ENCODE measurements at regions not wholly inside any gene's neighbourhood (a gene's known extent, or its start where the extent isn't known, plus 50 kb on each side); places are given as distances from the start of the nearest gene placed in this dataset.
"Not testable (repeated sequence)": the region's sequence is repeated elsewhere in the genome, so short reads cannot be mapped to it uniquely, and the experiment has no call there.

GRCh38 chr2:228956701-228957474, 314.2 kb downstream of the PID1 start:
- CTCF ChIA-PET, result no interaction called here

GRCh38 chr2:228949831-228950230, 321.3 kb downstream of the PID1 start:
- CTCF ChIA-PET, result no interaction called here
- Mint-ChIP-seq H3K27ac (no peak overlapping the region), H3K9me3 (peaks cover 3% of the 10 kb centered on the region), H3K36me3 (ENCODE audit: low read depth) (no peaks in the 10 kb centered on the region), H3K4me1 (ENCODE audit: low read depth) (no peaks in the 10 kb centered on the region), H3K4me3 (no peak overlapping the region), H3K27me3 (ENCODE audit: low read depth) (no peaks in the 10 kb centered on the region)
- no peak for DNase-seq
- intact Hi-C loops (cut with micrococcal nuclease), result no loop called here

More at GRCh38 chr2:228956701-228957474, 314.2 kb downstream of the PID1 start:
- no peak overlapping the region for H3K27ac Mint-ChIP-seq
- DNase-seq, result no peak
- no peaks in the 10 kb centered on the region for H3K36me3 Mint-ChIP-seq (ENCODE audit: low read depth)
- H3K4me3 Mint-ChIP-seq, result no peak overlapping the region
- no peaks in the 10 kb centered on the region for H3K27me3 Mint-ChIP-seq (ENCODE audit: low read depth)
- H3K9me3 Mint-ChIP-seq, result peaks cover 2% of the 10 kb centered on the region
- no peaks in the 10 kb centered on the region for H3K4me1 Mint-ChIP-seq (ENCODE audit: low read depth)
- intact Hi-C loops (cut with micrococcal nuclease), result no loop called here

GRCh38 chr2:228945710-228946109, 325.4 kb downstream of the PID1 start:
- no peak for DNase-seq
- intact Hi-C loops (cut with micrococcal nuclease), result no loop called here
- Mint-ChIP-seq H3K27ac (no peak overlapping the region), H3K4me1 (ENCODE audit: low read depth) (no peaks in the 10 kb centered on the region), H3K27me3 (ENCODE audit: low read depth) (no peaks in the 10 kb centered on the region), H3K9me3 (peaks cover 5% of the 10 kb centered on the region), H3K4me3 (no peak overlapping the region), H3K36me3 (ENCODE audit: low read depth) (no peaks in the 10 kb centered on the region)
- CTCF ChIA-PET, result no interaction called here

- no peak overlapping the region for H3K27ac Mint-ChIP-seq
- CTCF ChIA-PET, result no interaction called here
- H3K4me3 Mint-ChIP-seq, result no peak overlapping the region
- no peaks in the 10 kb centered on the region for H3K27me3 Mint-ChIP-seq (ENCODE audit: low read depth)
- intact Hi-C loops (cut with micrococcal nuclease), result no loop called here
- no peak for DNase-seq
- no peaks in the 10 kb centered on the region for H3K4me1 Mint-ChIP-seq (ENCODE audit: low read depth)
- H3K36me3 Mint-ChIP-seq (ENCODE audit: low read depth), result no peaks in the 10 kb centered on the region
- peaks cover 4% of the 10 kb centered on the region for H3K9me3 Mint-ChIP-seq
Observed at GRCh38 chr2:228942856-228943255, 328.2 kb downstream of the PID1 start.

- no peak for DNase-seq
- CTCF ChIA-PET, result no interaction called here
- Mint-ChIP-seq H3K27me3 (ENCODE audit: low read depth) (no peaks in the 10 kb centered on the region), H3K36me3 (ENCODE audit: low read depth) (no peaks in the 10 kb centered on the region), H3K4me3 (no peak overlapping the region), H3K4me1 (ENCODE audit: low read depth) (no peaks in the 10 kb centered on the region), H3K9me3 (peaks cover 12% of the 10 kb centered on the region), H3K27ac (no peak overlapping the region)
- intact Hi-C loops (cut with micrococcal nuclease), result no loop called here
Observed at GRCh38 chr2:228938629-228939028, 332.5 kb downstream of the PID1 start.

- Mint-ChIP-seq H3K36me3 (ENCODE audit: low read depth) (no peaks in the 10 kb centered on the region), H3K4me3 (no peak overlapping the region), H3K27me3 (ENCODE audit: low read depth) (no peaks in the 10 kb centered on the region), H3K4me1 (ENCODE audit: low read depth) (no peaks in the 10 kb centered on the region), H3K27ac (no peak overlapping the region), H3K9me3 (peaks cover 19% of the 10 kb centered on the region)
- no peak for DNase-seq
- intact Hi-C loops (cut with micrococcal nuclease), result no loop called here
- CTCF ChIA-PET, result no interaction called here
Observed at GRCh38 chr2:228927028-228928010, 343.8 kb downstream of the PID1 start.

GRCh38 chr2:228919808-228920207, 351.3 kb downstream of the PID1 start:
- H3K36me3 Mint-ChIP-seq (ENCODE audit: low read depth), result no peaks in the 10 kb centered on the region
- intact Hi-C loops (cut with micrococcal nuclease), result no loop called here
- CTCF ChIA-PET, result no interaction called here
- no peaks in the 10 kb centered on the region for H3K27me3 Mint-ChIP-seq (ENCODE audit: low read depth)
- peaks cover 6% of the 10 kb centered on the region for H3K9me3 Mint-ChIP-seq
- H3K27ac Mint-ChIP-seq, result no peak overlapping the region
- H3K4me1 Mint-ChIP-seq (ENCODE audit: low read depth), result no peaks in the 10 kb centered on the region
- no peak for DNase-seq
- H3K4me3 Mint-ChIP-seq, result no peak overlapping the region

- CTCF ChIA-PET, result no interaction called here
- Mint-ChIP-seq H3K27me3 (ENCODE audit: low read depth) (no peaks in the 10 kb centered on the region), H3K36me3 (ENCODE audit: low read depth) (no peaks in the 10 kb centered on the region), H3K9me3 (no peaks in the 10 kb centered on the region), H3K4me3 (no peak overlapping the region), H3K4me1 (ENCODE audit: low read depth) (no peaks in the 10 kb centered on the region), H3K27ac (no peak overlapping the region)
- intact Hi-C loops (cut with micrococcal nuclease), result no loop called here
- no peak for DNase-seq
Observed at GRCh38 chr2:228917220-228917619, 353.9 kb downstream of the PID1 start.

- CTCF ChIA-PET, result no interaction called here
Observed at GRCh38 chr2:228916416-228917090, 354.5 kb downstream of the PID1 start.

GRCh38 chr2:228913176-228913575, 357.9 kb downstream of the PID1 start:
- H3K4me3 Mint-ChIP-seq, result no peak overlapping the region
- no peak overlapping the region for H3K27ac Mint-ChIP-seq
- intact Hi-C loops (cut with micrococcal nuclease), result no loop called here
- no peaks in the 10 kb centered on the region for H3K36me3 Mint-ChIP-seq (ENCODE audit: low read depth)
- H3K4me1 Mint-ChIP-seq (ENCODE audit: low read depth), result no peaks in the 10 kb centered on the region
- DNase-seq, result no peak
- H3K9me3 Mint-ChIP-seq, result no peaks in the 10 kb centered on the region
- no peaks in the 10 kb centered on the region for H3K27me3 Mint-ChIP-seq (ENCODE audit: low read depth)
- CTCF ChIA-PET, result no interaction called here

More at GRCh38 chr2:228916416-228917090, 354.5 kb downstream of the PID1 start:
- H3K4me3 Mint-ChIP-seq, result no peak overlapping the region
- no peak overlapping the region for H3K27ac Mint-ChIP-seq
- H3K4me1 Mint-ChIP-seq (ENCODE audit: low read depth), result no peaks in the 10 kb centered on the region
- H3K36me3 Mint-ChIP-seq (ENCODE audit: low read depth), result no peaks in the 10 kb centered on the region
- no peaks in the 10 kb centered on the region for H3K27me3 Mint-ChIP-seq (ENCODE audit: low read depth)
- intact Hi-C loops (cut with micrococcal nuclease), result no loop called here
- DNase-seq, result no peak
- no peaks in the 10 kb centered on the region for H3K9me3 Mint-ChIP-seq

GRCh38 chr2:228910872-228911271, 360.2 kb downstream of the PID1 start:
- intact Hi-C loops (cut with micrococcal nuclease); H3K36me3 Mint-ChIP-seq (ENCODE audit: low read depth); H3K27me3 Mint-ChIP-seq (ENCODE audit: low read depth); DNase-seq; H3K9me3 Mint-ChIP-seq; H3K4me1 Mint-ChIP-seq (ENCODE audit: low read depth); H3K4me3 Mint-ChIP-seq; CTCF ChIA-PET; H3K27ac Mint-ChIP-seq: not testable (repeated sequence)

GRCh38 chr2:228902176-228902575, 368.9 kb downstream of the PID1 start:
- H3K9me3 Mint-ChIP-seq, result no peaks in the 10 kb centered on the region
- no peaks in the 10 kb centered on the region for H3K4me1 Mint-ChIP-seq (ENCODE audit: low read depth)
- intact Hi-C loops (cut with micrococcal nuclease), result no loop called here
- H3K27me3 Mint-ChIP-seq (ENCODE audit: low read depth), result no peaks in the 10 kb centered on the region
- H3K4me3 Mint-ChIP-seq, result no peak overlapping the region
- DNase-seq, result no peak
- CTCF ChIA-PET, result no interaction called here
- H3K36me3 Mint-ChIP-seq (ENCODE audit: low read depth), result no peaks in the 10 kb centered on the region
- no peak overlapping the region for H3K27ac Mint-ChIP-seq
